NCI-H526 (cell line): ENCODE measurements at regions not wholly inside any gene's neighbourhood (a gene's known extent, or its start where the extent isn't known, plus 50 kb on each side); places are given as distances from the start of the nearest gene placed in this dataset.

Source experiments
- DNase-seq, 2 experiments: peaks; one replicate each; lab custom pipeline; 2025; lab: John Stamatoyannopoulos, UW

DNA sequence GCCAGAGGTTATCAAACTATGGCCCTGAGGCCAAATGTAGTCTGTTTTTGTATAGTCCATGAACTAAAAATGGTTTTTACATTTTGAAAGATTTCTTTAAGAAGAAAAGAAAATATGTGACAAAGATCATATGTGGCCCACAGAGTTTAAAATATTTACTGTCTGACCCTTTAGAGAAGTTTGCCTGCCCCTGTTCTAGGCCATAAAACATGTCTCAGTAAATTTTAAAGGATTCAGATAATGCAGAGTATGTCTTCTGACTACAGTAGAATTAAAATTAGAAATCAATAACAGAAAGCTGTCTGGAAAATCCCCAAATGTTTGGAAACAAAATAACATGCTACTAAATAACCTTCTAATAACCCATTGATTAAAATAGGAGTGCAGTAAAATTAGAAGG is 86.3 kb downstream of the KCNRG start:
- DNase-seq, result no peak

DNA sequence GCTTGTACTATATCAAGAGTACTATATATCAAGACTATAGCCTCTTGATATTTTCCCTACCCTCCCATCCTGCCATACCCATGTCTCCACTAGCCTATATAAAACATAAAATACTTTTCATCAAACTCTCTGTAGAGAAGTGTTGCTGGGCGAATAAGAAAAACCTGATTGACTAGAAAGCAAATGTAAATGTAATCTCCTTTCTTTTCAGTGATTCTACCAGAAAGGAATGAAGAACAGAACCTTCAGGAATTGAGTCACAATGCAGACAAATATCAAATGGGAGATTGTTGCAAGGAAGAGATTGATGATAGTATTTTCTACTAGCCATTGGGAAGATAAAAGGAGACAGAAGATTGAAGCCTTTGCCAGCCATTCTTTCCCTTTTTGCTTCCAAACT is 89.2 kb downstream of the KCNRG start:
- no peak for DNase-seq

DNA sequence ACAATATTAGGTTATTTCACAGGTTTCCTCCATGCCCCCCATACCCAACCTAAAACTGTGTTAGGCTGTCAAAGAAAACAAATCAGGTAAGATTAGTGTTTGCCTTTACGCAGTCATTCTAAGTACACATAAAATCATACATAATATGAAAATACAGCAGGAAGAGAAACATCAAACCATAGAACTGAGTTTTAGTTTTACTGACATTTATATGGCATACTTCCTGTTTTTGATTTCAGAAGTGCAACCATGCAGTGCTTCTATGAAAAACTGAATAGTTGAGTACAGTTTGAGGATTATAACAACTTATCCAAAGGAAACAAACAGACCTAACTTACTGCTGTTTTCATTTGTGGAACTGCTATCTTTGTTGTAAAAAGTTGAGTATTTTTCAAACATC is 91.3 kb downstream of the KCNRG start:
- DNase-seq, result no peak

DNA sequence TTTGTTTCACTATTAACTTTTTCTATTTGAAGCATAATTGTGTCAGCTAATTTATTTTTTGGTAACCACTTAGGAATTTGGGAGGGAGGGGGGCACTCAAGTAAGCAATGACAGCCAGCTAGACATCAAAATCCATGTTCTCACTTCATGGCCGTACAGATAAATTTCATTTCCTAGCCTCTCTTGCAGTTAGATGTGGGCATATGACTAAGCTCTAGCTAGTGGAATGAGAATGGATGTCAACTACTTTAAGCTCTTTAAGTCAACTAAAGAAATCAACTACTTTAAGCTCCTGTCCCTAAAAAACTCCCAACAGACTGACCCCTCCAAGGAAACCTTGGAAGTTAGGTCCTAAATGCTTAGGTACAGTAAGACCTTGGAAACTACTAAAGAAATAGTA is 92.0 kb downstream of the KCNRG start:
- DNase-seq, result no peak

DNA sequence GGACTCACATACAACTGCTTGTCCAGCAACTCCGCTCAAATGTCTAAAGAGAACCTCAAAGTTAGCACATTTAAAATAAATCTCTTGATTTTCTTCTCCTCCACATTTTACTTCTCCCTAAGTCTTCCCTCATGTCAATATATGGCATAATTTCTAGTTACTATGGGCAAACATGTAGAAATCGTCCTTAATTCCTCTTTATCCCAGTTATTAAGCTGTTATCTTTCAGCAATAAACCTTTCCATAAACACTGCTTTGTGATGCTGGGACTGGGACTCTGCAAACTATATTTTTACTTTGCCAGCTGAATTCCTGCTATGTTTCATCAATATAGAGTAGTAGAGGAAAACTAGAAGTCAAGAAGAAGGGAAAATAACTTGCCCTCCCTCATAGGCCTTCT is 99.7 kb downstream of the KCNRG start:
- DNase-seq, result no peak

DNA sequence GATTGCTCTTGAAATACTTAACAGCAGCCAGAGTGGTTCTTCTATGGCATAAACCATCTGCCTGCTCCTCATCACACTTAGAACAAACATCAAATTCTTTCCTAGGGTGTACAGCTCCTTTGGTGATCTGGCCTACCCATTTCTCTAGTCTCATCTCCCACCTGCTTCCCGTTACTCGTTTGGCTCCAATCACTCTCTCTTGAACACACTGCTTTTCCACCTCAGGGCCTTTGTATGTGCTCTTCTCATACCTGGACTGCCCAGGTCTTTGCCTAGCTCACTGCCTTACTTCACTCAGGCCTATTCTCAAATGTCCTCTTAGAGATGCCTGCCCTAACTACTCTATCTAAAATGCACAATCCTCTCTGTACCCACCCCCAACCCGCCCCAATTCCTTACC is 100.5 kb downstream of the KCNRG start:
- DNase-seq, result no peak

DNA sequence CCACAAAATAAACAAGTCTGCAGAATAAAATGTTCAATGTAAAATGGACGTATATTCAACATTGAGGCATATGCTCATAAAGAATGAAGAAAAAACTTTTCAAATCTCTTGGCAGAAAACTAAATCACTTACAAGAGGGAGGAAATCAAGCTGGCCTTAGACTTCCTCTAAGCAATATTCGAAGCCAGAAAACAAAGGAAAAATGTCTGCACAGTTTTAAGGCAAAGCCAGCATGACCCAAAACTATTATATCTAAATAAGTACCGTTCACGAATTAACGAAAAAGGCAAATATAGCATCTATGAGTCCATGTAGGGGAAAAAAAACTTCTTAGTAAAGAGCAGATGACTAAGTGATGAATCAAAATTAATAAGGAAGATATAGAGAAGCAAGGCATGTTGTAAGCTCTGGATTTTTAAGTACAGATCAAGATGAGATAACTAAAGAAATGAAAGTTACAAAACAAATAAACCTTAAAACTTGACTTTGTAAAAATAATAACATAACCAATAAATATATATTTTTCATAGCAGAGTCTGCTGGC is 101.3 kb downstream of the KCNRG start:
- no peak for DNase-seq

DNA sequence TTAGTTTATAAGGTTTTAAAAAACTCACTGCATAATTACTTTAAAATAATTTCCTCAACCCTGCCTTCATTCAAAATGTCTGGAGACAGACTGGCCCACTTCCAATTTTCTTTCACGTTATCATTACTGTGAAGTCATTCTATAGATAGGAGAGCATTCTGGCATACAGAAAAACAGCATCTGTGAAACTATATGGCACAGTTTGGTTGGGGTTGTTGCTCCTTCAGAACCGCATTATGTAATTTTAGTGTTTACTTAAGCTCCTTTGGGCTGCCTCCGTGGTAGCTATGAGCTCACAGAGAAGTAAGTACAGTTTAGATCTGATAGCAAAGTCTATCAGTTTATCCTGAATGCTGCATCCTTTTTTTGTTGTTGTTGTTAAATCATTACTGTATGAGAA is 104.3 kb downstream of the KCNRG start:
- DNase-seq, result peak in 1 of 2 experiments; percentile 31

DNA sequence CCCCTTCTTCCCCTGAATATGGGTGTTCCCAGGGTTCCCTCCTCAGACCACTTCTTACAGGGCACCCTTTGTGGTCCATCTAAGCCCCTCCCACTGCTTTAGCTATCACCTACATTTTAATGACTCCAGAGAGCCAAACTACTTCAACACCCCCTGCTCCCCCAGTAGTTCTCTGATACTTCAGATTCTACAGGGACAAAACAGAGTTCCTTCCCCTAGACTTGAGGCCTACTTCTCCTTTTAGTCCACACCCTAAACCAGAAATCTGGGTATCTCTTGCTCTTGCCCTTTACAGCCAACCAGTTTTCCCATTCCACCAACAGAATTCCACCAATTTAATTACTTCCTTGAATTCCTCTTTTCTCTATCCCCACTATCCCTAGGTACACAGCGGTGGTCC is 107.2 kb downstream of the KCNRG start:
- no peak for DNase-seq

DNA sequence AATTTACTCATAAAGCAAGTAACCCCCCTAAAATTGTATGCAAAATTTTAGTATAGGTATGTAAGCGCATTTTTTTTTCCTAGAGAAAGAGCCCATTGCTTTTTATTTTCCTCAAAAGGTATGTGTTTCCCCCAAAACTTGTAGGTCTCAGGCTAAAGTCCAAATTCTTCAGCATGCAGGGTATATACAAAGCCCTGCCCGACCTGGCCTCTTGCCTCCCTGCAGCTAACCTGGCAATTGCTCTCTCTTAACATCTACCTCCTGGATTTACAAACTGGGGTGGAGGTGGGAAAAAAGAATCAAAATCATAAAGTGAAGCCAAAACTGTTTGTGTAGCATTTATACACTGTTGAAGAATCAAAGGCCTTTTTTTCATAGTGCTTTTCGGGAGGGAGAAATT is 107.8 kb downstream of the KCNRG start:
- peak in 1 of 2 experiments; percentile 21 for DNase-seq

DNA sequence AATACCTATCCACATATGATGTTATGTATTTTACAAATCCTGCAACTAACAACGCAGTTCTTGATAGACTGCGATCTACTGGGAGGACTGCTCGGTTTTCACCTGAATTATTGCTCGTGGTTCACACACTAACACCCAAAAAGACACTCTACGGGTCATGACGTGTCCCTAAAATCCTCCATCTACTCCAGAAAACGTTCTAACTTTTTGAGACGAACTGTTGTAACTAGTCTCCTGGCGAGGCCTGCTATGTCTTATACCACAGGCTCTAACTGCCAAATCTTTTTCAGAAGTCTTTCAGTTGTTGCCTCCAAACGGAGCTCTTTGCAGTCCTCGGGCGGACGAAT is 108.2 kb downstream of the KCNRG start:
- no peak for DNase-seq

DNA sequence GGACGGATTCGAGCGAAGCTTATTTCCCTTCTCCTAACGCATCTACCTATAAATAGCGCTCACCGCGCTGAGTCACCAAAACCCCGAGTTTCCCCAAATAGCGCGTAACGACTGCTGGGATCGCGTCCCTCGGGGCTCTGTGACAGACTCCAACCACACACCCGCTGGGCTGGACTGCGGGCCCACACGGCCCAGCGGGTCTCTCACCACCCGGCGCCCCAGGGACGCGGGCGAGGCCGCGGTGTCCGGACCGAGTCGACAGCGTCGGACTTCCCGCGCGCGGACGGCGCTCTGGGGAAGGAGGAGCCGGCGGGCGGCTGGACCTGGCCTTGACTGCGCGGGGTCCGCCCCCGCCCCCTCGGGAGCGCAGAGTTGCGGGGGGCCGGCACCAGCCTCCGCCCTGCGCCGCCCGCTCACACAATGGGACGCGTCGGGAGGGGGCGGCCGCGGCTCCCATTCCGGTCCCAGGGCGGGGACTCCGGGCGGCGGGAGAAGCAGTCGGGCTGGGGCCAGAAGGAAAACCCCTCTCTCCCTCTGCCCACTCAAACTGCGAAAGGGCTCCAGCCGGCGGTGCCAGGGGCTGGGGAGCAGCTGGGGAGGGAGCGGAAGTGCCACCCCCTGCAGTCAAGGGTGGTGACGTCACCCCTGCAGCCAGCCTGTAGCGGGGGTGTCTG is 108.8 kb downstream of the KCNRG start:
- DNase-seq, result peak; percentile 94 to 96

DNA sequence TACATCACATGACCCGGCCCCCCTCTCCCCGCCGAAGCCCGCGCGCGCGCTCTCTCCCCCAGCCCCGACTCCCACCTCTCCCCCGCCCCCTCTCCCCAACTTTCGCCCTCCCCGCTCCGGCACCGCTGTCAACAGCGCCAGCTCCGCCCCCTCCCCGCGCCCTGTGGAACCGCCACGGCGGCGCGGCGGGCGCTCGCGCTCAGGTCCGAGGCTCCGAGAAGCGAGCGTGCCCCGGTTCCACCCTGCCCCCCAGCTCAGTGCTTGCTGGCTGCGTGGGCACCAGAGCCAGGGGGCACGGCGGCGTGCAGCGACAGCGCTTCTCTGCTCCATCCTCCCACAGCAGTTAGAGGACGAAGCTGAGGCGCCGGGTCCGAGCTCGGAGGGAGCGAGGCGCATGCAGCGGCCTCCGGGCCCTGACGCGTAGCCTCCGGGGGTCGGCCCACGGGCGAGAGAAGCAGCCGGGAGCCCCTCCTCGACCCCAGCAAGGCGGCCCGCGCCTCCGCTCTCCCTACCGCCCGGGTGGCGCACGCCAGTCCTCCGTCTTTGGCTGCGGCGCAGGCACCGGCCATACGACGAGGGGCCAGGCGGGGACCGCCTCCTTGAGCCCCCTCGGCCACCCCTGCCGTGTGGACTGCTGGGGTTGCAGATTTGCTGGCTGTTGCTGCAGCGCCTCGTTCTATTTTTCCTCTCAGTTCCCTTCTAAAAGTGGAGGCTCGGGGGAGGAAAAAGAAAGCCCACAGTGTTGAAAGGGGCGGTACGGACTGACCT is 109.5 kb downstream of the KCNRG start:
- peak; percentile 71 to 99 for DNase-seq

DNA sequence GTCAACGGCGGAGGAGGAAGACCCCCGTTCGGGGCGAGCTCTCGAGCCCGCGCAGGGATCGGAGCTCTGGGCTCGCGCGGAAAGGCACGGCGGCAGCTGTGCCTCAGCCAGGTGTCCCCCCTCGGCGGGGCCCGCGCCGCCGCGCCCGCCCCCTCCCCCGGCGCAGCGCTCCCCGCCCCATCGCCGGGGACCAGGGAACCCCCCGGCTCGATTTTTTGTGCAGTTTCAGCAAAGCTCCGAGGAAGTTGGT is 110.0 kb downstream of the KCNRG start:
- peak in 1 of 2 experiments; percentile 95 for DNase-seq

DNA sequence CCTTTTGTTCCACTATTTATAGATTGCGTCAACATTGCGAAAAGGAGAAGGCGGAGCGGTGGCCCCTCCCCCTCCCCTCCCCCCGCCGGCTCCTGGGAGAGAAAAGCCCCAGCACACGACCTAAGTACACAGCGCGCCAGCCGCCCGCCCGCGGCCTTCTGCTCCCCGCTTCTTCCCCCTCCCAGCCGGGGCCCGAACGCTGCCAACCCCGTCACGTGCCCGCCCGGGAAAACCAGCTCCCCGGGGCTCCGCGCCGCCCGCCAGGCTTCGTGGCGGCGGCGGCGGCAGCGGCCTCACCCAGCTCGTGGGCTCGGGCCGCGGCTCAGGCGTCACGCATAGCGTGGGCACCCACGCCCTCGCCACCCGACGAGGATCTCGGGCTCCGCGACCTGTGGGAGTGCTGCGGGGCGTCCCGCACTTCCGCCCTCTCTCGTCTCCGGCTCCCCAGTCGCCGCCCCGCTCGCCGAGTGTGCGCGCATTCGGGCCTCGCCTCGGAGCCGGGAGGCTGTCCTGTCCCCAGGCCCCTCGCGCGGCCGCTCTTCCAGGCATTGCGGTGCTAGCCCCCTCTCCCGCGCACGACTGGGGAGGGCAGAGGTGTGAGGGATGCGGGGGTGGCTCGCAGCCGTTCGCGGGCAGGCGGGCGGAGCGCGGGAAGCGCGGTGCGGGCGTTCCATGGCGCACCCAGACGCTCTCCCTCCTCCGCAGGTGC is 110.5 kb downstream of the KCNRG start:
- peak; percentile 87 to 98 for DNase-seq

DNA sequence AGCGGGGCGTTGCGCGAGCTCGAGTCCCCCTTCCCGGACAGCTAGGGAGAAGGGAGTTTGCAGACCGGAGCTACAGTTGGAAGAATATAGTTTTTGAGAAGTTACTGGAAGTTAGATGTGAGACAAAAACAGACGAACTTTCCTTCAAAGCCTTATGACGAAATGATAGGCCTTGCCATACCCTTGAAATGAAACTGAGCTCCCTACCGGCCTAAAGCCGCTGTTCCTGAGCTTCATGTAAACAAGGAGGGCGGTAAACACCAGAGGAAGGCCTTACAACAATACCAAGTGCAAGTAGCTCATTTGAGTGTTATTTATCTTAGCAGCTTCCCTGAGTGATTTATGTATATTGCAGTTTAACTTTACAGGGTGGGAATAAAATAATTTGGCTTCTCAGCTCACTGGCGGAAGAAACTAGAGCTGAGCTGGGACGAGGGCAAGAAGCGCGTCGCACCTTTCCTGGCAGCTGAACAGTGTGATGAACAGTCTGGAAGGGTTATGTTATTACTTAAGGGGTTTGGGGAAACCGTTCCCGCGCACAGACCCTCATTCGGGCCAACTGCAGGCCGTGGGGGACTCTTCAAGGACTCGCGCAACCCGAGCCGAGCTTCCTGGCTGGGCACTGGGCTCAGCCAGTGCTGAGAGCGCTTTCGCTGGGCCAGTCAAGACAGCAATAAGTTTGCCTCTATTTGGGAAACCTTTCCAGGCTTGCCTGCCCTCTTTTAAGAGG is 111.2 kb downstream of the KCNRG start:
- DNase-seq, result peak; percentile 63 to 74

DNA sequence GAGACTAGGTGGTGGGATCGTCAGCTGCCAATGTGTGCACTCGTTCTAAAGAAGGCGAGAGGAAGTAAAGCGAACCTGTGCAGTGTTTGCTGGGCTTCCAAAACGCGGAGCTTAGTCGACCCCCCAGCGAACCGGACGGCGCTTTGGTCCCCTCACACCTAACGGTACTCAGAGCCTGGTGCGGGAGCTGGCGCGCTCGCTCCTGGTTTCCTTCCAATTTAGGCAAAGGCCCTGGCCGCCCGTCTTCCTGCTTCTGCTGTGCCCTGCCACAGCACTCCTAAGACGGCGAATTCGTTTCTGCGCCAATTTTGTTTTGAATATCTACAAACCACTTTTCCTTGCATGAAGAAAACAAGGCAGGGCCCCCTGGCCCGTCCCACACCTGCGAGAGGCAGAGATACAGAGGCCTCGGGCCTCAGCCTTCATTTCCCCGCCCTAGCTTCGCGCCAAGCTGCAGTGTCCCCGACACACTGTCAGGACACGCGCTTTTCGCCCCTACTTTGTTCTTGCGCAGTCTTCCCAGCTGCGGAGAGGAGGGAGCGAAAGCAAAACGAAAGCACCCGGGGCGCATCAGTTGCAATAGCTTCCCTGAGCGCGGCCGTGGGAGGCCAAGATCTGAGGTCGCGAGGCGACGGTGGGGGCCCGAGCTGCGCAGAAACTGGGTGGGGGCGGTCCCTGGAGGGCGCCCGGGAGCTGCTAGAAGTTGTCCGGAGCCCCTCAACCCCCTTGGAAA is 111.9 kb downstream of the KCNRG start:
- DNase-seq, result no peak

DNA sequence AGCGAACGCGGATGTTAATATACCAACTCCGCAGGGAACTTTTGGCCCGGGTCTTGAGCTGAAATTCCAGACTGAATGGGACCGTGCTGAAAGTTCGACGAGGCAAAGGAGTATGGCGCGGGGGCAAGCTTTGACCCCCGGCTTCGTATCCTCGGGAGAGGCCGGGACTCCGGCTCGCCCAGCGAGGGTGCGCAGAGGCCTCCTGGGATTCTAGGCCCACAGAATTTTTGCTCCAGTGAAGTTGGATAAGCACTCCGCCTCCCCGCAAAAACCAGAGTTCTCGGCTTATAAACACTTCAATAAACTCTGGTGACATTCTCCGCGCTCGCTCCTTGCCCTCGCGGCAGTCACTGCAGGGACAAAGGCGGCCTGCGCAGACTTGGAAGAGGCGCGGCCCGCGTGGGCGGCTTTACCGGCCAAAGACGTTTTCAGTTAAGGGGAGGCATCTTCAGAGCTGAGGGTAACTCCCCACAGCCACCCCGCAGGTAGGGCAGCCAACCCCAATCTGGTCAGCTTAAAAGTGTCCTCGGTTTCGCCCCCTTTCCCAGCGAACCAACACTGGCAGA is 112.6 kb downstream of the KCNRG start:
- no peak for DNase-seq

DNA sequence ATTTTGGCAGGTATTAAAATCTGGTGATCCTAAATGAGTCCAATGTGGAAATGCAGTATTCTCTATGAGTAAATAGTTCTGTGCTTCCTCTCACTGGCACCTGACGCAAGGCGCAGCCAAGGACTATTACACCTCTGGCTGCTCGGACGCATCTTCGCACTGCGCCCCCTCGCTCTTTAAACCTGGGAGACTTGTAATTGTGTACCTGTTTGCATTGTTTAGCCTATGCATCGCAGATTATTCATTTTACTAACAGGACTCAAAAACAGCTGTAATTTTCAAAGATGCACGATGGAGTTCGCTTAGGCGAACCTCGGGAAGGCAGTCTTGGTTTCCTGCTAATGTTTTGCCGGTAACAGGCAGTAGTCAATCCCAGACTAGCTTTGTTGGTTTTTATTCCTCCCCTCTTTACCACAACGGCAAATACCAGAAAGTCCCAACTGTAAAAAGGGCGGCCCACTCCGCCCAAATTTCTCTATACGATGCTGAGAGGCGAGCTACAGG is 113.2 kb downstream of the KCNRG start:
- no peak for DNase-seq

DNA sequence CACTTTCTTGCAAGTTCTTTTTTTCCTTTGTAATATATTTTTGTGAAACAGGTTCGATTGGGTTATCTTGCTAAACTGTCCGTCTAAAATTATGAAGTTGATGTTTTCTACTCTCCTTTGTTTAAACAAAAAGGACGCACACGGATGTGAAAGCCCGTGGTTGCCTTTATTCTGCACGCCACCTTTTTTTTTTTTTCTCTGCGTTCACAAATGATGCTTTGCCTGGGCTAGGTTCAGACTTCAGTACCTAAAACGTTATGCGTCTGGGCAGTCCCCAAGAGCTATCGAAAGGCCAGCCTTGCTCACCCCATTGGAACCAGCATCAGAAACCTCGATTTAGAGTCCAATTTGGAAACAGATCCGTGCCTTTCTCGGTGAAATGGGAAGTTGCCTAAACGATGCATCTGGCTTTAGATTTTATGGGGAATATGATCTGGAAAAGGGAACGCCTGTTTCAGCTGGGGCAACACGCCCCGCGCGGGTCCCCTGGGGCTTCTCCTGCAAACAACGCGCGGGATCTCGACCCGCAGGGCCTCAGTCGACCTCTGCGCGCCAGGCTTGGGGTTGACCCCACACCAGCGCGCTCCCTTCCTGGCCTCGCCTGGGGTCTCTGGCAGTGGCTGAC is 113.9 kb downstream of the KCNRG start:
- DNase-seq, result no peak

DNA sequence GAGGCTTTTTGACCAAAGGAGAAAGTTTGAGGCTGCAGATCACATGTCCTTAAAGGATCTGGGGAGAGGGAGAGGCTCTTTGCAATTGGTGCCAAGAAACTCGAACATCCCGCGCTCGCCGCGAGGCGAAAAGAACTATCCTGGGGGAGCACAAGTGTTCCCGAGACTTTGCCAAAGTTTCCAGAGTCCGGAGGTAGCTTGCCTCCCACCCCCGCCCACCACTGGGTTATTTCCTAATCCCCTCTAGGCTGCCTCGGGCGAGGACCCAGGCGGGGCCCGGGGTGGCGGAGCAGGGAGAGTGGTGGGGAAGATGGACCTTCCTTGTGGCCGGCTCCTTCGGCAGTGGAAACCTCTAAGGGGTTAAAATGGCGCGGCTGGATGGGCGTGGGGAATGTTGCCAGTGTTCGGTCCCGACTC is 114.5 kb downstream of the KCNRG start:
- no peak for DNase-seq
